Osteoblast (primary cell): ENCODE measurements at regions not wholly inside any gene's neighbourhood (a gene's known extent, or its start where the extent isn't known, plus 50 kb on each side); places are given as distances from the start of the nearest gene placed in this dataset.
A peak's percentile ranks its signal among the peaks of the same experiment; 100 is the strongest.

Source experiments
- DNase-seq: peaks from one replicate; pipeline ENCODE4 v3.0.0; 2011; ENCODE audit warnings: low spot score, mixed read lengths; ENCODE audit not compliant: insufficient read length; ENCODE audit errors: missing footprints
- H2AFZ ChIP-seq: 2 replicates; pipeline ENCODE4 v1.6.0; 2011; ENCODE audit warnings: mild to moderate bottlenecking, low read length
- H3K27ac ChIP-seq: 2 replicates; pipeline ENCODE4 v1.5.1; 2011; ENCODE audit warnings: mild to moderate bottlenecking, low read depth, low read length, moderate library complexity
- H3K27me3 ChIP-seq: 2 replicates; pipeline ENCODE4 v1.6.0; 2012; ENCODE audit warnings: mild to moderate bottlenecking, control low read depth, inconsistent platforms, low read length, moderate library complexity; ENCODE audit not compliant: insufficient read depth
- H3K36me3 ChIP-seq: 2 replicates; pipeline ENCODE4 v1.5.1; 2011; ENCODE audit warnings: mild to moderate bottlenecking, low read length, control low read depth, moderate library complexity; ENCODE audit not compliant: insufficient read depth
- H3K4me1 ChIP-seq: 2 replicates; pipeline ENCODE4 v1.5.1; 2011; ENCODE audit warnings: mild to moderate bottlenecking, low read length, control low read depth, moderate library complexity; ENCODE audit not compliant: insufficient read depth
- H3K4me2 ChIP-seq: 2 replicates; pipeline ENCODE4 v1.6.0; 2011; ENCODE audit warnings: mild to moderate bottlenecking, low read length; ENCODE audit not compliant: insufficient read depth
- H3K4me3 ChIP-seq: fragments of 200-600 bp; sonication (generic); 3 replicates; pipeline ENCODE4 v1.5.1; 2012; ENCODE audit warnings: mild to moderate bottlenecking, low read length, inconsistent platforms; ENCODE audit not compliant: insufficient read depth
- H3K79me2 ChIP-seq: 2 replicates; pipeline ENCODE4 v1.6.0; 2012; ENCODE audit warnings: mild to moderate bottlenecking, low read length, control low read depth, inconsistent platforms; ENCODE audit not compliant: insufficient read depth
- H3K9me3 ChIP-seq: 2 replicates; pipeline ENCODE4 v1.5.1; 2011; ENCODE audit warnings: low read depth, low read length, control low read depth
- H4K20me1 ChIP-seq: 2 replicates; pipeline ENCODE4 v1.6.0; 2012; ENCODE audit warnings: mild to moderate bottlenecking, low read length, control low read depth; ENCODE audit not compliant: insufficient read depth
- TF ChIP-seq, protein P1 (sequence below): IDR thresholded peaks from 2 replicates; pipeline ENCODE4 v1.5.1; 2011; ENCODE audit warnings: mild to moderate bottlenecking, low read depth, low read length, moderate library complexity; ENCODE audit errors: extremely low read depth

DNA sequence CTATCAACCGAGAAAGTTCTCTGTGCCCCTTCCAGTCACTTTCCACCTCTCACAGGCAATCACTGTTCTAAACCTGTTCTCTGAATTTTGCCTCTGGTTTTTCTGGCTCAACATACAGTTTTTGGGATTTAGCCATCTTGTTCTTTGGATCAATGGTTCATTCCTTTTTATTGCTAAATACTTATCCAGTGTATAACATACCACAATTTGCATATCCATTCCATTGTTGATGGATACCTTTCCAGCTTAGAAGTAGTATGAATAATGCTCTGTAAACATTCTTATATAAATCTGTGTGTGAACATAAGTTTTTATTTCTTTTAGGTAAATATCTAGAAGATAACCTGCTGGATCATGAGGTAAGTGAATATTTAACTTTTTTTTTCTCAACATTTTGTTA is 87.8 kb upstream of the FNDC3B start:
- no peaks in the 10 kb centered on the region for H3K36me3 ChIP-seq
- H3K79me2 ChIP-seq: no peaks in the 10 kb centered on the region
- DNase-seq: no peak
- H2AFZ ChIP-seq: no peak overlapping the region
- TF ChIP-seq, protein P1, sequence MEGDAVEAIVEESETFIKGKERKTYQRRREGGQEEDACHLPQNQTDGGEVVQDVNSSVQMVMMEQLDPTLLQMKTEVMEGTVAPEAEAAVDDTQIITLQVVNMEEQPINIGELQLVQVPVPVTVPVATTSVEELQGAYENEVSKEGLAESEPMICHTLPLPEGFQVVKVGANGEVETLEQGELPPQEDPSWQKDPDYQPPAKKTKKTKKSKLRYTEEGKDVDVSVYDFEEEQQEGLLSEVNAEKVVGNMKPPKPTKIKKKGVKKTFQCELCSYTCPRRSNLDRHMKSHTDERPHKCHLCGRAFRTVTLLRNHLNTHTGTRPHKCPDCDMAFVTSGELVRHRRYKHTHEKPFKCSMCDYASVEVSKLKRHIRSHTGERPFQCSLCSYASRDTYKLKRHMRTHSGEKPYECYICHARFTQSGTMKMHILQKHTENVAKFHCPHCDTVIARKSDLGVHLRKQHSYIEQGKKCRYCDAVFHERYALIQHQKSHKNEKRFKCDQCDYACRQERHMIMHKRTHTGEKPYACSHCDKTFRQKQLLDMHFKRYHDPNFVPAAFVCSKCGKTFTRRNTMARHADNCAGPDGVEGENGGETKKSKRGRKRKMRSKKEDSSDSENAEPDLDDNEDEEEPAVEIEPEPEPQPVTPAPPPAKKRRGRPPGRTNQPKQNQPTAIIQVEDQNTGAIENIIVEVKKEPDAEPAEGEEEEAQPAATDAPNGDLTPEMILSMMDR: no peak
- H3K9me3 ChIP-seq: no peaks in the 10 kb centered on the region
- H3K27ac ChIP-seq: no peak overlapping the region
- H3K4me3 ChIP-seq: no peak overlapping the region
- peaks cover 14% of the 10 kb centered on the region for H3K4me1 ChIP-seq
- H4K20me1 ChIP-seq: no peaks in the 10 kb centered on the region
- no peak overlapping the region for H3K4me2 ChIP-seq
- no peaks in the 10 kb centered on the region for H3K27me3 ChIP-seq

DNA sequence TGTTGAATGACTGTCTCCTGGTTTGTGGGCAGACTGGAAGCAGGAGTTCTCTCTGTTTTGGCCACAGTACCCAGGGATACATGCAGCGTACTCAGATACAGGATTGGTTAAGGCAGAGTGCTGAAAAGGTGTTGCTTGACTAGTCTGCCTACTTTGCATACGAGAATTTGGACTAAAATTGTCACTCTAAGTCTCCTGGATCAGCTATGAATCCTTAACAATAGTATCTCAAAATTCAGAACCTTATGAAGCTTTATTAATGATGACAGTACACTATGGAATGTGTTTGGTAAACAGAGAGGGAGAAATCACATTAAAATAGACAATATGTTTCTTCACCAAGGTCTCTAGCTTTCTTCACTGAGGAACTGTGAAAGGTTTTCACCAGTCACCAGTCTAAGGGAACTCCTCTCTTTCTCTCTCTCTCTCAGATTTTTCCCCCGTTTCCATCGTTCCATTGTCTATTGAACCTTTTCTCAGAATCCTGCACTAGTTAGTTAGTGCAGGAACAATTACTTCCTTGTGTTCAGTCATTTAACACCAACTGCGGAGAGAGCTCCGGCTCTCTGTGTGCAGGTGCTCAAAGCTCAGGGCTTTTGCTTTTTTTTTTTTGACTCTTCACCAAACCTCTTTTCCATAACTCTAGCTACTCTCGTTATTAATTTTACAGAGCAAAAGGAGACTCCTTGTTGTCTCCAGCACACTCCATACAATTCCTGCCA is 85.9 kb upstream of the FNDC3B start:
- Histone ChIP-seq H3K4me3 (no peak overlapping the region), H3K4me1 (peaks cover 14% of the 10 kb centered on the region), H3K27ac (no peak overlapping the region), H3K4me2 (no peak overlapping the region), H3K27me3 (no peaks in the 10 kb centered on the region), H3K9me3 (no peaks in the 10 kb centered on the region), H4K20me1 (no peaks in the 10 kb centered on the region), H3K36me3 (no peaks in the 10 kb centered on the region), H2AFZ (no peak overlapping the region), H3K79me2 (no peaks in the 10 kb centered on the region)
- TF ChIP-seq, protein P1: no peak
- DNase-seq: peak; percentile 54

DNA sequence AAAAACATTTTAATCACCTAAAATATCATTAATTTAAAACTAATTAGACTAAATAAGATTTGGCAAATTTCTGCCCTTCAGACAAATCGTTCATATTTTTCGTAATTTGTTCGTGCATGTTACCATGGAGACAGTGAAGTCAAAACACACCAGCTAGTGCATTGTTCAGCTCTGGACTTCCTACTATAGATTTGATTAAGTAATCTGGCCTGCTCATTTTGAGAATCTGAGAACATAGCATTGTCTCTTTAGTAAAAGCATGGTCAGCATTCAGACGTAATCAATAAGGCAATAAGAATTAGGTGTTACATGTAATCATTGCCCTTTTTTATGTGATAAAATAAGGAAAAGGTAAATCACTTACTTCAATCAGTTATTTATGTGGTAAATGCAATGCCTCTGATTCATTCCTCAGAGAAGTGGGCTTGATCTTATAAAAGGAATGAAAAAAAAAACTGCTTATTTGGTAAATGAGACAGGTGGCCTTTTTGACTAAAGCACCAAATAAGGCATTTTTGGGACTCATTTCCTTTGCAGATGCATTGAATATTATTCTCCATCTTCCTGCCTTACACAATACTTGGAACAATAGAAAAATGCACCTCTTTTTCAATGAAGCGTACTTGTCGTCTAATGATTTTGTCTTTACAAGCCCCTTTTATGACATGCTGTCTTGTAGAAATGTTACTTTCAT is 84.5 kb upstream of the FNDC3B start:
- TF ChIP-seq, protein P1: no peak
- no peak for DNase-seq

DNA sequence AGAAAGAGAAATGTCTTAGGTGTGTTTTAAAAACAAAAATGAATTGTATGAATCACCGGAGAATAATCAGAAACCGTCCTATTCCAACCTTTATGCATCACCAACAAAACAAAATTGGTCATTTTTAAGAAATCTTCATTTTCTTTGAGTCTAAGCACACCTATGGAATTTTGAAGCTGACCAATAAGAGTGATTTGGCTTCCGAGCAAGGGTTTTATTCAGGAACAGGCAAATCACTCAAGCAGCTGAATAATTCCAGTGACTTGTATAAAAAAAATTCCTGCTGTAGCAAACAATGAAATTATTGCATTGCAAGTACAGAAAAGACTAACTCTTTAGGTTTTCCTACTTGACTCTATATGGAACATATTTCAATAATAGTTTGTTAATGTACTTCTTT is 83.8 kb upstream of the FNDC3B start:
- peak overlapping the region; percentile 22 for H2AFZ ChIP-seq
- H3K9me3 ChIP-seq: no peaks in the 10 kb centered on the region
- no peaks in the 10 kb centered on the region for H3K79me2 ChIP-seq
- no peak overlapping the region for H3K4me2 ChIP-seq
- H3K4me3 ChIP-seq: no peak overlapping the region
- H3K27me3 ChIP-seq: no peaks in the 10 kb centered on the region
- DNase-seq: no peak
- H3K4me1 ChIP-seq: peaks cover 9% of the 10 kb centered on the region
- TF ChIP-seq, protein P1: no peak
- H3K27ac ChIP-seq: no peak overlapping the region
- H4K20me1 ChIP-seq: no peaks in the 10 kb centered on the region
- H3K36me3 ChIP-seq: no peaks in the 10 kb centered on the region

More for the DNA sequence above, 84.5 kb upstream of the FNDC3B start:
- Histone ChIP-seq H3K4me2 (no peak overlapping the region), H2AFZ (no peak overlapping the region), H3K27ac (no peak overlapping the region), H4K20me1 (no peaks in the 10 kb centered on the region), H3K36me3 (no peaks in the 10 kb centered on the region), H3K4me1 (peaks cover 14% of the 10 kb centered on the region), H3K27me3 (no peaks in the 10 kb centered on the region), H3K4me3 (no peak overlapping the region), H3K79me2 (no peaks in the 10 kb centered on the region), H3K9me3 (no peaks in the 10 kb centered on the region)
